ENCODE measurements at regions not wholly inside any gene's neighbourhood (a gene's known extent, or its start where the extent isn't known, plus 50 kb on each side); places are given as distances from the start of the nearest gene placed in this dataset.
"Not testable (repeated sequence)": the region's sequence is repeated elsewhere in the genome, so short reads cannot be mapped to it uniquely, and the experiment has no call there.

GRCh38 chr5:155586808-155587207 is 573.3 kb downstream of the KIF4B start:
- TF ChIP-seq POLR2A, CTCF (IDR thresholded peaks at IDR 0.05): not testable (repeated sequence)
